Effector memory CD4-positive, alpha-beta T cell (primary cell): ENCODE measurements at regions not wholly inside any gene's neighbourhood (a gene's known extent, or its start where the extent isn't known, plus 50 kb on each side); places are given as distances from the start of the nearest gene placed in this dataset.
"Not testable (repeated sequence)": the region's sequence is repeated elsewhere in the genome, so short reads cannot be mapped to it uniquely, and the experiment has no call there.

ENCODE experiments used
- DNase-seq, 3 donors: peaks; one replicate each; pipeline ENCODE4 v3.0.0-alpha.2; 2020
- H3K27ac ChIP-seq: 2 replicates; pipeline ENCODE4 v1.7.0; 2013; ENCODE audit warnings: mild to moderate bottlenecking, low read length, moderate library complexity; ENCODE audit not compliant: insufficient read depth, poor library complexity, severe bottlenecking
- H3K27me3 ChIP-seq: replicated peaks from 2 replicates; pipeline ENCODE4 v1.7.0; 2013; ENCODE audit warnings: mild to moderate bottlenecking, low read length; ENCODE audit not compliant: insufficient read depth, control insufficient read depth, poor library complexity, severe bottlenecking
- H3K36me3 ChIP-seq: 2 replicates; pipeline ENCODE4 v1.7.0; 2013; ENCODE audit warnings: mild to moderate bottlenecking, low read length, moderate library complexity; ENCODE audit not compliant: control insufficient read depth, insufficient read depth
- H3K4me1 ChIP-seq: 2 replicates; pipeline ENCODE4 v1.7.0; 2013; ENCODE audit warnings: low read length, mild to moderate bottlenecking; ENCODE audit not compliant: control insufficient read depth, insufficient read depth, poor library complexity, severe bottlenecking
- H3K4me3 ChIP-seq: 2 replicates; pipeline ENCODE4 v1.7.0; 2013; ENCODE audit warnings: low read length, low read depth, mild to moderate bottlenecking; ENCODE audit not compliant: insufficient read depth, poor library complexity, severe bottlenecking
- H3K9me3 ChIP-seq: 2 replicates; pipeline ENCODE4 v1.7.0; 2013; ENCODE audit warnings: mild to moderate bottlenecking, low read length, moderate library complexity; ENCODE audit not compliant: control insufficient read depth

DNA sequence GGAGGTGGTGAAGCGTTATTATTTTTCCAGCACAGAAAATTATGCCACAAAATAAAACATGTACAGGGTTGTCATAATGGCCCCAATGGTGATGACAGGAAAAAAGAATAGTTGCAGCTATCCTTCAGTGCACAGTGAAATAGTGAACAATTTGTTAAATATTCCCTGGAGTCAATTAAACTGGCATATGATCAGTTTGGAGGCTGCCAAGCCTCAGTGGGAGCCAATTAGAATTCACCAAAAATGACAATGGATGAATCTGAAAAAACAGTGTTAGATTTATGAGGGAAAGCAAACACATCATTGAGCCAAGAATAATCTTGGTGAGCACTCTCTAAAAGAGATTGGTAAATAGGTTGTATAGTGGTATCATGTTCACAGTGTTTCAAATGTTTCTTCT is 146.3 kb downstream of the OTUD1 start:
- no peak for DNase-seq
- H3K27ac ChIP-seq: no peak overlapping the region
- H3K9me3 ChIP-seq: no peaks in the 10 kb centered on the region
- H3K4me1 ChIP-seq: no peaks in the 10 kb centered on the region
- no peaks in the 10 kb centered on the region for H3K36me3 ChIP-seq
- no peaks in the 10 kb centered on the region for H3K27me3 ChIP-seq
- H3K4me3 ChIP-seq: no peak overlapping the region

DNA sequence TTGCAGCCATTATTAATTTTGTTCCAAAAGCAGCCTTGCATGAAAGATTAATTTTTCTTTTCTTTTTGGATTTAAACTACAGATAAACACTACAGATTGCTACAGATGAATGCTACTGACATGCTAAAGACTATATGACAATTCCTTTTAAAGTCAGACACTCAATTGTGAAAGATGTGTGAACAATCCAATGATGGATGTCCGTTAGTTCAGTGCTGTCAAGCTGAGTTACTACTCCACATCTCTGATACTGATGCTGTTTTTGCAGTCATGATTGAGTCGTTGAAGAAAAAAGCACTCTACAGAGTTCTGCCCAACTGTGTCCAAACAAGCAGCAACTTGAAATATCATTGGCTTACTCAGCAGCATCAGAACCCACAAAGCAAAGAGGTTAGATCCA is 146.8 kb downstream of the OTUD1 start:
- H3K27ac ChIP-seq: no peak overlapping the region
- H3K4me1 ChIP-seq: no peaks in the 10 kb centered on the region
- no peaks in the 10 kb centered on the region for H3K27me3 ChIP-seq
- H3K36me3 ChIP-seq: no peaks in the 10 kb centered on the region
- H3K4me3 ChIP-seq: no peak overlapping the region
- H3K9me3 ChIP-seq: no peaks in the 10 kb centered on the region
- DNase-seq: no peak

DNA sequence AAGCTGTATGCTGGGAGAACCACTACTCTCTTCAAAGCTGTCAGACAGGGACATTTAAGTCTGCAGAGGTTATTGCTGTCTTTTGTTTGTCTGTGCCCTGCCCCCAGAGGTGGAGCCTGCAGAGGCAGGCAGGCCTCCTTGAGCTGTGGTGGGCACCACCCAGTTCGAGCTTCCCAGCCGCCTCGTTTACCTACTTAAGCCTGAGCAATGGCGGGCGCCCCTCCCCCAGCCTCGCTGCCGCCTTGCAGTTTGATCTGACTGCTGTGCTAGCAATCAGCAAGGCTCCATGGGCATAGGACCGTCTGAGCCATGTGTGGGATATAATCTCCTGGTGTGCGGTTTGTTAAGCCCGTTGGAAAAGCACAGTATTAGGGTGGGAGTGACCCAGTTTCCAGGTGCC is 156.4 kb downstream of the OTUD1 start:
- not testable (repeated sequence) for H3K36me3 ChIP-seq, H3K4me1 ChIP-seq, H3K4me3 ChIP-seq, DNase-seq, H3K27me3 ChIP-seq, H3K9me3 ChIP-seq, H3K27ac ChIP-seq

DNA sequence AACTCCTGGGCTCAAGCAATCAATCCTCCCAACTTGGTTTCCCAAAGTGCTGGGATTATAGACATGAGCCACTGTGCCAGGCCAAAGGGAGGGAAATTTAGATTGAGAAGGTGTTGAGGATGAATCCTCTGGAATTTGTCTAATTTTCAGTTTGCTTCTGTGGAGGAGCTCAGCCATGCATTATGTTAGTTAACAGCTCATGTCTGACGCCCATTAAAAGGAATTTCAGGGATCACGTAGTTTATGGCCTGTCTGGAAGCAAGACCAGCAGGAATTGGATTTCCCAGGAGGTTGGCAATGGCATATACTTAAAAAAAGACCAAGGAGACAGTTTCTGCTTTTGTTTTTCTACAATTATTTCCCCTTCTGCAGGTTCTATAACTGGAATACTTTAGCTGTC is 165.7 kb downstream of the OTUD1 start:
- Histone ChIP-seq H3K9me3 (no peaks in the 10 kb centered on the region), H3K4me1 (no peaks in the 10 kb centered on the region), H3K4me3 (no peak overlapping the region), H3K27ac (no peak overlapping the region), H3K27me3 (no peaks in the 10 kb centered on the region), H3K36me3 (no peaks in the 10 kb centered on the region)
- DNase-seq: no peak

DNA sequence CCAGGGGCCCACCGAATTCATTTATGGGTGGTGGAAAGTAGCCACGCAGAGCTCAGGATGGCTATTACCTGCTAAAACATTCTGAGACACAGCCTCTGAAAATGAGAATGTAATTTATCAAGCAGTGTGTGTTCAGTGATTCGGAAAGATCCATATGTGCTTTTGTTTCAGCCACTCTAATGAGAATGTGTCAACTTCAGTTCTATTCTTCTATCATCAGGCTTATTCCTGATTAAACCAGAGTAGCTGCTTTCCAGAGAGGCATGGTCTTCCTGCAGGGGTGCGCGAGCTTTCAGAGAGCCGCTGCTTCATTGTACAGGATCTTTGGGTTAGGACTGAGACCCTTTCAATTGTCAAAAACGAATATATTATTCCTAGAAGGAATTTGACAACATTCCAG is 167.6 kb downstream of the OTUD1 start:
- no peak for DNase-seq
- H3K36me3 ChIP-seq: no peaks in the 10 kb centered on the region
- H3K27me3 ChIP-seq: no peaks in the 10 kb centered on the region
- no peaks in the 10 kb centered on the region for H3K9me3 ChIP-seq
- no peak overlapping the region for H3K4me3 ChIP-seq
- H3K4me1 ChIP-seq: no peaks in the 10 kb centered on the region
- no peak overlapping the region for H3K27ac ChIP-seq

DNA sequence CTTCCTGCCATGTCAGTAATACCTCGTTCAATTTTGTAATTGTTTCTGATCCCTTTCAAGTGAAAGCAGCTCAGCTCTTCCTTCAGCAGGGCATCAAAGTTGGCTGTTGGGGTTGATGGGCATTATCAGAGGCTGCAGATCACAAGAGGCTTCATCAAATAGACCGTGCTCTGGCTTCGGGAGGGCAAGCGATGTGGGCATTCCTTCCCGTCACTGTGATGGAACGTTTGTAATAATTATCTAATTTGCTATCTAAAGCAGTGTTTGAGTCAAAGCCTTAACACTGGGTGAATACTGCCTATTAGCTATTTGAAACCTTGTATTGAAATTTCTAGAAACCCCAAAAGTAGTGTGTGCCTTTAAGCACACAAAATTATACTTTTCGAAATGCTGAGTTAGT is 170.1 kb downstream of the OTUD1 start:
- no peaks in the 10 kb centered on the region for H3K4me1 ChIP-seq
- no peak for DNase-seq
- H3K9me3 ChIP-seq: no peaks in the 10 kb centered on the region

DNA sequence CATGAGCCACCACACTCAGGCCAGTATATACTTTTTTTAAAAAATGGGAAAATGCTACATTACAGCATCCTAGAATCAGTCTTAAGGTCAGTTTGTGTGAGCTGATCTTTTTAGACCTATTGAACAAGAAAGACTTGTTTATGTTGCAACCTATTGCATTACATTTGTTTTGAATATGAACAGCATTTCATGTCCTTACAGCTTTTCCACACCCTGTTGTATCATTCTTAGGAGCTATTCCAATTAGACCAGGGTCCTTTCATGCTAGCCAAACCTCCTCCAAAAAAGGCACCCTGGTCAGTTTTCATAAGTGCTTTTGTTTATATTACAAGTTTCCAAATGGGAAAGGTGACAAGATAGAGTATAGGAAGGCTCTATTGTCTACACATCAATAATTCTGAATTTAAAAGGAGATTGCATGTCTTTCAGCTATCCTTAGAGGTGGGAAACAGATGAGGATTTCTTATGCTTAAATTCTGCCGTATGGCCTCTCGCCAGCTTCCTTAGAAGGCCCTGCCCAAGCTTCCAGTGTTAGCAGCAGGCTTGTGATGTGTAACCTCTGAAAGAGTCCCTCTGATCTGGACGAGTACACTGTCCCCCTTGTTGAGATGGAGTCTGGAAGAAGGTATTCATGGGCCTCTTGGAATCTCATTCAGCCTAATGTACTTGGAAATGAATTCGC is 171.9 kb downstream of the OTUD1 start:
- no peak overlapping the region for H3K27ac ChIP-seq
- no peaks in the 10 kb centered on the region for H3K27me3 ChIP-seq
- no peaks in the 10 kb centered on the region for H3K4me1 ChIP-seq
- no peaks in the 10 kb centered on the region for H3K9me3 ChIP-seq
- no peak for DNase-seq
- no peak overlapping the region for H3K4me3 ChIP-seq
- no peaks in the 10 kb centered on the region for H3K36me3 ChIP-seq

More for the DNA sequence above, 170.1 kb downstream of the OTUD1 start:
- Histone ChIP-seq H3K27me3 (no peaks in the 10 kb centered on the region), H3K4me3 (no peak overlapping the region), H3K36me3 (no peaks in the 10 kb centered on the region), H3K27ac (no peak overlapping the region)

DNA sequence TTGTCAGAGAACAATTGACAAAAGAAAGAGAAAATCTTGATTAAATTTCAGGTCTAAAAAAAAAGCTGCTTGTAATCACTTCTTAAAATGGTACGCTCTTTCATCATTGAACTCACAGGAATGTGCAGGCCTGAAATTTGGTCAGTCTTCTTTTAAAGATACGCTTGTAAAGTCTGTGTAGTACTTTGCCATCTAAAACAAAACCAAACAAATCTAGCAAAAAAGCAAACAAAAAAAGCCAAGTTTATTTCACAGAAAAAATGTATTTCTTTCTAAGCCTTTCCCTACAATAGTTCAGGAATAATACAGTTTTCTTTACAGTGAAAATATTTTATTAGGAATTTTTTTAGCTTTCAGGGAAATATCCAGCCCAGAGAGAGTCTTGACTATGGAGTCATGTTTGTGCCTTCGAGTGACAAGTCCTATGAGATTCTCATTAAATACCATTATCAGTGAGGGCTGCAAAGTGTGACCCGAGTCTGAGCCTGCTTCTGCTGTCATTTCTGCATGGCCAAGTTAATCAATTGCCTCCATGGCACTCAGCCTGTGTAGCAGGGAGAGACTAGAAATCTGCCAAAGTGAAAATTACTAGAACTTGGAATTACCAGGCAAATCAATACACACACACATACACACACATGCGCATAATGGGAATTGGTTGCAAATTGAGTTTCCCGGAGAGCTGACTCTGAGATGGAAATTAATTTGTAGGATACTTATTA is 172.6 kb downstream of the OTUD1 start:
- Histone ChIP-seq H3K9me3 (no peaks in the 10 kb centered on the region), H3K4me1 (no peaks in the 10 kb centered on the region), H3K4me3 (no peak overlapping the region), H3K36me3 (no peaks in the 10 kb centered on the region), H3K27ac (no peak overlapping the region), H3K27me3 (no peaks in the 10 kb centered on the region)
- no peak for DNase-seq

DNA sequence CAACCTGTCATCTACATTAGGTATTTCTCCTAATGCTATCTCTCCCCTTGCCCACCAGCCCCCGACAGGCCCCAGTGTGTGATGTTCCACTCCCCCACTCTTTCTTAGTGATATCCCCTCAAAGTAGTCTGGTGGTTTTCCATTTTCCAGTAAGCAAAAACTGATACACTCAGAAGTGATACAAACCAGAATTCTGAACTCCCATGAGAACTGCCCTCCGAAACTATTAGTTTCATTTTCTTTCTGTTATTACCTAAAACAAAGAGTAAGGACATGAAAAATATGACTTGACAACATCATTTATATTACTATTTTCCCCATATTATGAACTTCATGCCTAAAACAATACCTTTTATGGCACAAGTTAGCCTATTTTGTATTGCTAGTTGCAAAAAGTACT is 175.0 kb downstream of the OTUD1 start:
- no peaks in the 10 kb centered on the region for H3K9me3 ChIP-seq
- DNase-seq: no peak
- no peak overlapping the region for H3K27ac ChIP-seq
- H3K27me3 ChIP-seq: no peaks in the 10 kb centered on the region
- no peaks in the 10 kb centered on the region for H3K36me3 ChIP-seq
- H3K4me3 ChIP-seq: no peak overlapping the region
- H3K4me1 ChIP-seq: no peaks in the 10 kb centered on the region

DNA sequence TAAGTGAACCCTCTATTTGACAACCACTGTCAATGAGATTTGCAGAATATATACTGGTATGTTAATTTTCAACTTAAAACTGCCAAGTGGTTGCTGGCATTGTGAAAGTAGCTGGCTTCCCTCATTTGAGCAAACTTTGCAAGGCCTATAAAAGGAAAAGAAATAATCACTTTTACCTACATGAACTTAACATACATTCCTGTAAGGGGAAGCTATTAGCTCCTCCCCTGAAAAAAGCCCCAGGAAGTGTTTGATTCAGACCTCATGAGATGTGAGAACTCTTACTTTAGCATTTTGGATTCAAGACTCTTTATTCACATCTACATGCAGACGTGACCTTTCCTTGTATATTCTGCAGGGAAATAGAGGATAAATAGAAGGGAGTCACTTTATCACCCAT is 175.6 kb downstream of the OTUD1 start:
- Histone ChIP-seq H3K4me1 (no peaks in the 10 kb centered on the region), H3K4me3 (no peak overlapping the region), H3K36me3 (no peaks in the 10 kb centered on the region), H3K9me3 (no peaks in the 10 kb centered on the region), H3K27me3 (no peaks in the 10 kb centered on the region), H3K27ac (no peak overlapping the region)
- no peak for DNase-seq
